GM12891 (cell line): ENCODE measurements at regions not wholly inside any gene's neighbourhood (a gene's known extent, or its start where the extent isn't known, plus 50 kb on each side); places are given as distances from the start of the nearest gene placed in this dataset.

ENCODE experiments used
- PAX5 ChIP-seq: IDR thresholded peaks from 2 replicates; pipeline ENCODE4 v1.6.1; 2011; ENCODE audit warnings: low read length, moderate library complexity, mild to moderate bottlenecking; ENCODE audit not compliant: insufficient read depth, severe bottlenecking
- POLR2A ChIP-seq: IDR thresholded peaks from 2 replicates; pipeline ENCODE4 v1.6.1; 2011; ENCODE audit warnings: low read depth, low read length, control low read depth
- POLR2AphosphoS5 ChIP-seq: IDR thresholded peaks from 2 replicates; pipeline ENCODE4 v1.6.1; 2011; ENCODE audit warnings: low read depth, low read length, control low read depth
- SPI1 ChIP-seq: IDR thresholded peaks from 2 replicates; pipeline ENCODE4 v1.6.1; 2011; ENCODE audit warnings: low read depth, low read length, control low read depth
- TAF1 ChIP-seq: IDR thresholded peaks from 2 replicates; pipeline ENCODE4 v1.6.1; 2011; ENCODE audit warnings: low read depth, low read length, control low read depth

- no peak for TF ChIP-seq POLR2A
- TF ChIP-seq POLR2AphosphoS5: no peak
- no peak for TF ChIP-seq TAF1
- no peak for TF ChIP-seq SPI1
- no peak for TF ChIP-seq PAX5
These were observed 378.5 kb downstream of the SHANK2 start for GRCh38 chr11:70873736-70874412.
